AG09309 (cell line): ENCODE measurements at regions not wholly inside any gene's neighbourhood (a gene's known extent, or its start where the extent isn't known, plus 50 kb on each side); places are given as distances from the start of the nearest gene placed in this dataset.

Source experiments
- DNase-seq: peaks from one replicate; pipeline ENCODE4 v3.0.0-alpha.2; 2010; ENCODE audit warnings: low read depth
- H3K4me3 ChIP-seq: 2 replicates; pipeline ENCODE4 v1.5.1; 2011; ENCODE audit warnings: mild to moderate bottlenecking, low read depth, low read length, moderate library complexity; ENCODE audit not compliant: control insufficient read depth
- CTCF ChIP-seq: IDR thresholded peaks from 2 replicates; pipeline ENCODE4 v1.5.1; 2011; ENCODE audit warnings: mild to moderate bottlenecking, low read depth, low read length, inconsistent platforms; ENCODE audit not compliant: insufficient read depth, control insufficient read depth; ENCODE audit errors: missing control alignments

GRCh38 chr5:169431386-169431785, 130.4 kb upstream of the SLIT3 start:
- H3K4me3 ChIP-seq, result no peak overlapping the region
- no peak for TF ChIP-seq CTCF
- DNase-seq, result no peak

GRCh38 chr5:169430671-169431070, 129.7 kb upstream of the SLIT3 start:
- H3K4me3 ChIP-seq, result no peak overlapping the region
- no peak for TF ChIP-seq CTCF
- DNase-seq, result no peak

- no peak for DNase-seq
- H3K4me3 ChIP-seq, result no peak overlapping the region
- TF ChIP-seq CTCF, result no peak
Observed at GRCh38 chr5:169429044-169429443, 128.1 kb upstream of the SLIT3 start.

GRCh38 chr5:169426784-169427183, 125.8 kb upstream of the SLIT3 start:
- no peak for TF ChIP-seq CTCF
- DNase-seq, result no peak
- no peak overlapping the region for H3K4me3 ChIP-seq

- DNase-seq, result no peak
- no peak for TF ChIP-seq CTCF
- no peak overlapping the region for H3K4me3 ChIP-seq
Observed at GRCh38 chr5:169424670-169425378, 123.9 kb upstream of the SLIT3 start.

GRCh38 chr5:169424279-169424655, 123.3 kb upstream of the SLIT3 start:
- no peak for DNase-seq
- no peak for TF ChIP-seq CTCF

More at GRCh38 chr5:169424279-169424655, 123.3 kb upstream of the SLIT3 start:
- no peak overlapping the region for H3K4me3 ChIP-seq
